ENCODE measurements at regions not wholly inside any gene's neighbourhood (a gene's known extent, or its start where the extent isn't known, plus 50 kb on each side); places are given as distances from the start of the nearest gene placed in this dataset.

- no peak for DNase-seq (ENCODE audit: low spot score)
- no peak for TF ChIP-seq POLR2AphosphoS5 (IDR thresholded peaks at IDR 0.05)
- TF ChIP-seq, protein P1, sequence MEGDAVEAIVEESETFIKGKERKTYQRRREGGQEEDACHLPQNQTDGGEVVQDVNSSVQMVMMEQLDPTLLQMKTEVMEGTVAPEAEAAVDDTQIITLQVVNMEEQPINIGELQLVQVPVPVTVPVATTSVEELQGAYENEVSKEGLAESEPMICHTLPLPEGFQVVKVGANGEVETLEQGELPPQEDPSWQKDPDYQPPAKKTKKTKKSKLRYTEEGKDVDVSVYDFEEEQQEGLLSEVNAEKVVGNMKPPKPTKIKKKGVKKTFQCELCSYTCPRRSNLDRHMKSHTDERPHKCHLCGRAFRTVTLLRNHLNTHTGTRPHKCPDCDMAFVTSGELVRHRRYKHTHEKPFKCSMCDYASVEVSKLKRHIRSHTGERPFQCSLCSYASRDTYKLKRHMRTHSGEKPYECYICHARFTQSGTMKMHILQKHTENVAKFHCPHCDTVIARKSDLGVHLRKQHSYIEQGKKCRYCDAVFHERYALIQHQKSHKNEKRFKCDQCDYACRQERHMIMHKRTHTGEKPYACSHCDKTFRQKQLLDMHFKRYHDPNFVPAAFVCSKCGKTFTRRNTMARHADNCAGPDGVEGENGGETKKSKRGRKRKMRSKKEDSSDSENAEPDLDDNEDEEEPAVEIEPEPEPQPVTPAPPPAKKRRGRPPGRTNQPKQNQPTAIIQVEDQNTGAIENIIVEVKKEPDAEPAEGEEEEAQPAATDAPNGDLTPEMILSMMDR (IDR thresholded peaks at IDR 0.05), result no peak
- no peak for TF ChIP-seq POLR2A (IDR thresholded peaks at IDR 0.05)
- H3K27me3 ChIP-seq (replicated peaks; ENCODE audit: insufficient read depth), result no peaks in the 10 kb centered on the region
- no peak overlapping the region for H3K4me3 ChIP-seq
- H3K4me1 ChIP-seq (replicated peaks), result no peaks in the 10 kb centered on the region
- intact Hi-C loops (cut with DNase I), result no loop called here
- H3K9me3 ChIP-seq, result no peaks in the 10 kb centered on the region
- no peak overlapping the region for H3K27ac ChIP-seq
- H3K36me3 ChIP-seq, result no peaks in the 10 kb centered on the region
These were observed 50.9 kb upstream of the KPNA4 start for GRCh38 chr3:160616311-160616710.
